RWPE2 (cell line): ENCODE measurements at regions not wholly inside any gene's neighbourhood (a gene's known extent, or its start where the extent isn't known, plus 50 kb on each side); places are given as distances from the start of the nearest gene placed in this dataset.

ENCODE experiments used
- ATAC-seq: fragments of 200-7000 bp; cut with Tn5 transposase; 3 replicates; pipeline ENCODE4 v1.9.1; 2021; ENCODE audit warnings: low read depth
- DNase-seq: peaks from one replicate; pipeline ENCODE4 v3.0.0-alpha.2; 2020; ENCODE audit warnings: low spot score
- H3K27ac ChIP-seq: fragments of 450-650 bp; 2 replicates; pipeline ENCODE4 v1.5.1; 2017; ENCODE audit warnings: mild to moderate bottlenecking; ENCODE audit not compliant: poor library complexity, severe bottlenecking
- H3K27me3 ChIP-seq: fragments of 250-450 bp; sonication (Bioruptor Pico); 2 replicates; pipeline ENCODE4 v1.5.1; 2021; ENCODE audit warnings: mild to moderate bottlenecking, moderate library complexity; ENCODE audit not compliant: insufficient read depth, poor library complexity, severe bottlenecking
- H3K36me3 ChIP-seq: fragments of 250-450 bp; sonication (Bioruptor Pico); 2 replicates; pipeline ENCODE4 v1.5.1; 2020; ENCODE audit warnings: low read depth, mild to moderate bottlenecking, moderate library complexity
- H3K4me1 ChIP-seq: fragments of 250-450 bp; sonication (Bioruptor Pico); 2 replicates; pipeline ENCODE4 v1.5.1; 2021; ENCODE audit warnings: mild to moderate bottlenecking, moderate library complexity; ENCODE audit not compliant: insufficient read depth, poor library complexity, severe bottlenecking
- H3K4me3 ChIP-seq: fragments of 250-450 bp; sonication (Bioruptor Pico); 2 replicates; pipeline ENCODE4 v1.5.1; 2021; ENCODE audit warnings: mild to moderate bottlenecking, moderate library complexity; ENCODE audit not compliant: severe bottlenecking
- H3K9me3 ChIP-seq: fragments of 250-450 bp; sonication (Bioruptor Pico); 2 replicates; pipeline ENCODE4 v1.5.1; 2021; ENCODE audit warnings: mild to moderate bottlenecking, moderate library complexity; ENCODE audit not compliant: severe bottlenecking
- TF ChIP-seq, protein P1 (sequence below): fragments of 450-650 bp; IDR thresholded peaks from one replicate; pipeline ENCODE4 v1.5.1; 2017; ENCODE audit warnings: mild to moderate bottlenecking, moderate library complexity; ENCODE audit not compliant: poor library complexity, severe bottlenecking

DNA sequence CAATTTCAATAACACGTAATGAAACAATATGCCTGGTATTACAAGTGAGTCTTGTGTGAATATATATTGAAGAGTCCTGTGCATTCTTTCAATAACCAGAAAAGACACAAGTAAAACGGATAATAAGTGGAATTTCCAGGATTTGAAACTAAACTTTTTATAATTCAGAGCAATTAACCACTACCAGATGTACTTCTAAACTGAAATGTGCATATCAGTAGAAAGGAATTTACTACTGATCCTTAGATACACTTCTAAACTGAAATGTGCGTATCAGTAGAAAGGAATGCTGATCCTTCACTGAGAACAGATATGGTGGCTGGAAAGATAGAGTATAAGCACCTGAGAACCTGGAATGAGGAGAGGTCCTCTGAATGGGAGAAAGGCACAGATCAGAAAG lies 470.9 kb upstream of the SPHKAP start:
- H3K9me3 ChIP-seq: no peaks in the 10 kb centered on the region
- ATAC-seq (peak; percentile 60; the same call in 1 of the 3 replicates), DNase-seq (no peak)
- H3K36me3 ChIP-seq: no peaks in the 10 kb centered on the region
- peaks cover 32% of the 10 kb centered on the region for H3K27me3 ChIP-seq
- no peak overlapping the region for H3K4me3 ChIP-seq
- TF ChIP-seq, protein P1, sequence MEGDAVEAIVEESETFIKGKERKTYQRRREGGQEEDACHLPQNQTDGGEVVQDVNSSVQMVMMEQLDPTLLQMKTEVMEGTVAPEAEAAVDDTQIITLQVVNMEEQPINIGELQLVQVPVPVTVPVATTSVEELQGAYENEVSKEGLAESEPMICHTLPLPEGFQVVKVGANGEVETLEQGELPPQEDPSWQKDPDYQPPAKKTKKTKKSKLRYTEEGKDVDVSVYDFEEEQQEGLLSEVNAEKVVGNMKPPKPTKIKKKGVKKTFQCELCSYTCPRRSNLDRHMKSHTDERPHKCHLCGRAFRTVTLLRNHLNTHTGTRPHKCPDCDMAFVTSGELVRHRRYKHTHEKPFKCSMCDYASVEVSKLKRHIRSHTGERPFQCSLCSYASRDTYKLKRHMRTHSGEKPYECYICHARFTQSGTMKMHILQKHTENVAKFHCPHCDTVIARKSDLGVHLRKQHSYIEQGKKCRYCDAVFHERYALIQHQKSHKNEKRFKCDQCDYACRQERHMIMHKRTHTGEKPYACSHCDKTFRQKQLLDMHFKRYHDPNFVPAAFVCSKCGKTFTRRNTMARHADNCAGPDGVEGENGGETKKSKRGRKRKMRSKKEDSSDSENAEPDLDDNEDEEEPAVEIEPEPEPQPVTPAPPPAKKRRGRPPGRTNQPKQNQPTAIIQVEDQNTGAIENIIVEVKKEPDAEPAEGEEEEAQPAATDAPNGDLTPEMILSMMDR: no peak
- no peak overlapping the region for H3K27ac ChIP-seq
- no peaks in the 10 kb centered on the region for H3K4me1 ChIP-seq

DNA sequence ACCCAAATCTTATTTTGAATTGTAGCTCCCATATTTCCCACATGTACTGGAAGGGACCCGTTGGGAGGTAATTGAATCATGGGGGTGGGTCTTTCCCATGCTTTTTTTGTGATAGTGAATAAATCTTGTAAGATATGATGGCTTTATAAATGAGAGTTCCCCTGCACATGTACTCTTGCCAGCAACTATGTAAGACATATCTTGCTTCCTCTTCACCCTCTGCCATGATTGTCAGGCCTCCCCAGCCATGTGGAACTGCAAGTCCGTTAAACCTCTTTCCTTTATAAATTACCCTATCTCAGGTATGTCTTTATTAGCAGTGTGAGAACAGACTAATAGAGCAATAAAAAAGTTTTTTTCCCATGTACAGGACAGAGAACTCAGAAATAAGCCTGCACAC lies 468.4 kb upstream of the SPHKAP start:
- Histone ChIP-seq H3K4me3 (no peak overlapping the region), H3K36me3 (no peaks in the 10 kb centered on the region), H3K27me3 (peaks cover 18% of the 10 kb centered on the region), H3K4me1 (no peaks in the 10 kb centered on the region), H3K9me3 (no peaks in the 10 kb centered on the region), H3K27ac (no peak overlapping the region)
- TF ChIP-seq, protein P1: no peak
- no peak for ATAC-seq
- no peak for DNase-seq

DNA sequence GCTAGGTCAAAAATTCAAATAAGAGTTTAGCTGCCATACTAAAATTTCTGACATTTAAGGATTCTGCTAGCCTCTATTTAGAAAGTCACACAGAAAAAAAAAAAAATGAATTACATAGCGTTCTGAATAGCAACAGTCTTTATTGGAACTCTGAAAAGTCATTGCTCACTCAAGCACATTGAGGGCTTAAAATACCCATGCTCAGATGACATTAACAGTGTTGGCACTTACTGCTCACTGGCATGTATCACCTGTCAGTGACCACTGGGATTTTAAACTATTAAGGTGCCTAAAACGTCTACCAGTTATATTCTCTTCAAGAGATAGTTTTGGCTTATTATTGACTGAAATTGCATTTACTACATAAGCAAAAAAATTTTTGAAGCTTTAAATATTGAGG lies 468.0 kb upstream of the SPHKAP start:
- no peaks in the 10 kb centered on the region for H3K36me3 ChIP-seq
- no peaks in the 10 kb centered on the region for H3K4me1 ChIP-seq
- H3K27me3 ChIP-seq: peaks cover 18% of the 10 kb centered on the region
- DNase-seq (no peak), ATAC-seq (no peak)
- H3K9me3 ChIP-seq: no peaks in the 10 kb centered on the region
- no peak overlapping the region for H3K27ac ChIP-seq
- TF ChIP-seq, protein P1: no peak
- H3K4me3 ChIP-seq: no peak overlapping the region

DNA sequence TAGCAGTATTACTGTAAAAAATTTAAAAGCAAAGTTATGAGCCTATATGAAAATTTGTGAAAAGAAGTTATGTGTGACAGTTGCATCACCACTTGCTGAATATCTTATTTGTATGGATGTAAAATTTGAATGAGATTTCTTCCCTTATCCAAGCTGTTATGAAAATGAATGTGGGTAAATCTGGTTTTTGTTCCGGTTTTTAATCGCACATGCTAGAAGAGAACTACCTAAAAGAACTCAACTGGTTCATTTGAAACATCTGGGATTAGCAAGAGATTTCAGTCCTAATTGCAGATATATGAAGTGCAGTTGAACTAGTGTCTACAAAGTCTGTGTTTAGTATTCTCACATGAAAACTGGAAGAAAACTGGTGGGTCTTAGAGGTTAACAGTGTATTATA lies 467.1 kb upstream of the SPHKAP start:
- H3K4me1 ChIP-seq: no peaks in the 10 kb centered on the region
- TF ChIP-seq, protein P1: no peak
- H3K27me3 ChIP-seq: peaks cover 12% of the 10 kb centered on the region
- ATAC-seq (no peak), DNase-seq (no peak)
- no peaks in the 10 kb centered on the region for H3K36me3 ChIP-seq
- H3K9me3 ChIP-seq: no peaks in the 10 kb centered on the region
- H3K4me3 ChIP-seq: no peak overlapping the region
- no peak overlapping the region for H3K27ac ChIP-seq

DNA sequence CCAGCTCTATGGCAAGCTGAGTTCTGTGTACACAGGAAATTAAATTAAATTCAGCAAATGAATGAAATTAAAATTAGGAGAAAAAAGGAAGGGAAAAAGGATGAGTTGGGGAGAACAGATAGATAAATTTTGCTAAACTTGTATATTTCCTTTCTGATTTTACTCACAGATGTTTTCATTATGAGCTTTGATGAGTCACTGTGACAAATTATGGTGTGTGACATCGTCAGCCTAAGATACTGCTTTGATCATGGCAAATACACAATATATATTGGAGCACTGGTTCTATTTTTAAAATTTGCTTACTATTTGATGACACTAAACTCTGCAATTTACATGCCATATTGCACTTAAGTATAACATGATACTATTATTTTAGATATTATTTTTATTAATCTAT lies 464.6 kb upstream of the SPHKAP start:
- no peaks in the 10 kb centered on the region for H3K27me3 ChIP-seq

More for the DNA sequence above, 464.6 kb upstream of the SPHKAP start:
- TF ChIP-seq, protein P1: no peak
- no peak overlapping the region for H3K27ac ChIP-seq
- ATAC-seq (no peak), DNase-seq (no peak)
- no peaks in the 10 kb centered on the region for H3K9me3 ChIP-seq
- H3K4me3 ChIP-seq: no peak overlapping the region
- H3K36me3 ChIP-seq: no peaks in the 10 kb centered on the region
- no peaks in the 10 kb centered on the region for H3K4me1 ChIP-seq
